ENCODE measurements at regions not wholly inside any gene's neighbourhood (a gene's known extent, or its start where the extent isn't known, plus 50 kb on each side); places are given as distances from the start of the nearest gene placed in this dataset.

DNA sequence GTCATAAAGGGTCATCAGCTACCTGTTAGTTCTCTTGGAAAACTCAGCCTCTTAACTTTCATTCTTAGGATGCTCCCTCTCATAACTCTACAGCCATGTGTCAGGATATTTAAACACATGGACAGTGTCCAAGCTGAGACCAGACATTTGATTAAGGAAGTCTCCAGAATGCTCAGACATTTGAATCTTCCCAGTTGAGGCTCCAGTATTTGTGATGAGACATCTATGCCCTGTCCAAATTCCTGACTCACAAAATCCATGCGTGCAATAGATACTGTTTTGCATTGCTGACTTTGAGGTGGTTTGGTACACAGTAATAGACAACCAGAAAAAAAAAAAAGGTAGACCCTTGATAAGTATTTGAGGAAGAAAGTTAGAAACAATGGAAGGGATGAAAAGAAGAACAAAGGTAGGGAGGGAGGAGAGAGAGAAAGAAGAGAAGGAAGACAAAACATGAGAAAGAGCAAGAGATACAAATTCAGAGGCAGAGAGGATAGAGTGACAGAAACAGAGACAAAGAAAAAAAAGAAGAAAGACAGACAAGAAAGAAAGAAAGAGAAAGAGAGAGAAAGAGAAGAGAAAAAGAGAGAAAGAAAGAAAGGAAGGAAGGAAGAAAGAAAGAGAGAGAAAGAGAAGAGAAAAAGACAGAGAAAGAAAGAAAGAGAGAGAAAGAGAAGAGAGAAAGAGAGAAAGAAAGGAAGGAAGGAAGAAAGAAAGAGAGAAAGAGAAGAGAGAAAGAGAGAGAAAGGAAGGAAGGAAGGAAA is 275.5 kb upstream of the PRMT6 start:
- DNase-seq (ENCODE audit: extremely low read depth, insufficient read length), result no peak
- Histone ChIP-seq H3K36me3 (ENCODE audit: control insufficient read depth, insufficient read depth, low read length) (no peaks in the 10 kb centered on the region), H3K27me3 (replicated peaks; ENCODE audit: control insufficient read depth, insufficient read depth, low read length) (no peaks in the 10 kb centered on the region), H3K4me3 (replicated peaks; ENCODE audit: low read depth, low read length) (no peak overlapping the region)
- TF ChIP-seq, protein P1, sequence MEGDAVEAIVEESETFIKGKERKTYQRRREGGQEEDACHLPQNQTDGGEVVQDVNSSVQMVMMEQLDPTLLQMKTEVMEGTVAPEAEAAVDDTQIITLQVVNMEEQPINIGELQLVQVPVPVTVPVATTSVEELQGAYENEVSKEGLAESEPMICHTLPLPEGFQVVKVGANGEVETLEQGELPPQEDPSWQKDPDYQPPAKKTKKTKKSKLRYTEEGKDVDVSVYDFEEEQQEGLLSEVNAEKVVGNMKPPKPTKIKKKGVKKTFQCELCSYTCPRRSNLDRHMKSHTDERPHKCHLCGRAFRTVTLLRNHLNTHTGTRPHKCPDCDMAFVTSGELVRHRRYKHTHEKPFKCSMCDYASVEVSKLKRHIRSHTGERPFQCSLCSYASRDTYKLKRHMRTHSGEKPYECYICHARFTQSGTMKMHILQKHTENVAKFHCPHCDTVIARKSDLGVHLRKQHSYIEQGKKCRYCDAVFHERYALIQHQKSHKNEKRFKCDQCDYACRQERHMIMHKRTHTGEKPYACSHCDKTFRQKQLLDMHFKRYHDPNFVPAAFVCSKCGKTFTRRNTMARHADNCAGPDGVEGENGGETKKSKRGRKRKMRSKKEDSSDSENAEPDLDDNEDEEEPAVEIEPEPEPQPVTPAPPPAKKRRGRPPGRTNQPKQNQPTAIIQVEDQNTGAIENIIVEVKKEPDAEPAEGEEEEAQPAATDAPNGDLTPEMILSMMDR (IDR thresholded peaks at IDR 0.05; ENCODE audit: insufficient read depth, low read length, poor library complexity, severe bottlenecking), result no peak

DNA sequence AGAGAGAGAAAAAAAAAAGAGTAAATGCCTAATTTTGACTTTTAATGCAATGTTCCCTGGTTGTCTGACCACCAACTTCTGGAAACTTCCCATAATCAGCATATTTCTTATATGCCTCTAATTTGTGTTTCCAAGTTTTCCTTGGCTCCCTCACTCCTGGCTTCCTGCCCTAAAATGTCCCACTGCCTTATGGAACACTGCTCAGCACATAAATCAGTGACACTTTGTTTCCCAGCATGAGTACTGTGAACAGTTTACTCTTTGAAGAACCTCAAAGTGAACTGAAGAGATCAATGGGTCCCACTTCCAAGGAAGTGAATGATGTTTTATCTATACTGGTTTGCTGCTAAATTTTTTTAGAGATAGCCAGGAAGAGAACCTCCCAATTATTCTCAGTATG is 271.3 kb upstream of the PRMT6 start:
- no peak overlapping the region for H3K4me3 ChIP-seq (replicated peaks; ENCODE audit: low read depth, low read length)
- DNase-seq (ENCODE audit: extremely low read depth, insufficient read length), result no peak
- H3K36me3 ChIP-seq (ENCODE audit: control insufficient read depth, insufficient read depth, low read length), result no peaks in the 10 kb centered on the region
- no peaks in the 10 kb centered on the region for H3K27me3 ChIP-seq (replicated peaks; ENCODE audit: control insufficient read depth, insufficient read depth, low read length)
- TF ChIP-seq, protein P1 (IDR thresholded peaks at IDR 0.05; ENCODE audit: insufficient read depth, low read length, poor library complexity, severe bottlenecking), result no peak

DNA sequence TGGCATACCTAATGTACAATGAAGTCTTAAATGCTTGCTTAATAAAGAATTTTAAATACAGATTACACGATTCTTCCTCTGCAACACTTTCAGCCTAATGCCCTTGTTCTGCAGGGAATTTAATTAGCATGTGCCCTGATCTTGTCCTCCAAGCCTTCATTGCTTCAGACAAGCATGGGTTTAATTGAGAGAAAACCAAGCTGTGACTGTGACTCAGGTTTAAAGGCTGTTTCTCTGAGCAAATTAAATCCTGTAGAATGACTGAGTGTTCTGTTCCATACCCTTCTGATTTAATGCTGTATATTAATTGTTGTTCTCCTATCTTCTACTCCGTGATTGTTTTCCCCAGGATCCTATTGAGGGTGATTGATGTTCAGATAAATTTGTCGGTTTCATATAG is 269.0 kb upstream of the PRMT6 start:
- TF ChIP-seq, protein P1 (IDR thresholded peaks at IDR 0.05; ENCODE audit: insufficient read depth, low read length, poor library complexity, severe bottlenecking), result no peak
- Histone ChIP-seq H3K27me3 (replicated peaks; ENCODE audit: control insufficient read depth, insufficient read depth, low read length) (no peaks in the 10 kb centered on the region), H3K36me3 (ENCODE audit: control insufficient read depth, insufficient read depth, low read length) (no peaks in the 10 kb centered on the region), H3K4me3 (replicated peaks; ENCODE audit: low read depth, low read length) (no peak overlapping the region)
- DNase-seq (ENCODE audit: extremely low read depth, insufficient read length), result no peak

DNA sequence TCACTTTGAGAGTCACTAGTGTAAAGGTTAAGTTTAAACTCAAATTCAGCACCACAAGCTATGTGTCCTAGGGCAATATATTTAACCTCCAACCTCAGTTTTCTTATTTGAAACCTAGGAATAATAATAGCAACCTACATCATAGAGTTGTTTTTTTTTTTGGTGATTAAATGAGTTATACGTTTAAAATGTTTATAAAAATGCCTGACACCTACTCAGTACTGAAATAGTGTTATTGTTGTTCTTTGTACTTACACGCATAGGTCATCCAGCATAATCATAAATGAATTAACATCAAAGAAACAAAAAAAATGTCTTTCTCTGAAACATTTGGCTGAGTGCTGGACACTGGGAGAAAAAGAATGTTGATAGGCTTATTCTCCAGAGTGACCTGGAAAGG is 266.8 kb upstream of the PRMT6 start:
- DNase-seq (ENCODE audit: extremely low read depth, insufficient read length), result no peak
- no peaks in the 10 kb centered on the region for H3K27me3 ChIP-seq (replicated peaks; ENCODE audit: control insufficient read depth, insufficient read depth, low read length)
- H3K36me3 ChIP-seq (ENCODE audit: control insufficient read depth, insufficient read depth, low read length), result no peaks in the 10 kb centered on the region
- H3K4me3 ChIP-seq (replicated peaks; ENCODE audit: low read depth, low read length), result no peak overlapping the region
- TF ChIP-seq, protein P1 (IDR thresholded peaks at IDR 0.05; ENCODE audit: insufficient read depth, low read length, poor library complexity, severe bottlenecking), result no peak

DNA sequence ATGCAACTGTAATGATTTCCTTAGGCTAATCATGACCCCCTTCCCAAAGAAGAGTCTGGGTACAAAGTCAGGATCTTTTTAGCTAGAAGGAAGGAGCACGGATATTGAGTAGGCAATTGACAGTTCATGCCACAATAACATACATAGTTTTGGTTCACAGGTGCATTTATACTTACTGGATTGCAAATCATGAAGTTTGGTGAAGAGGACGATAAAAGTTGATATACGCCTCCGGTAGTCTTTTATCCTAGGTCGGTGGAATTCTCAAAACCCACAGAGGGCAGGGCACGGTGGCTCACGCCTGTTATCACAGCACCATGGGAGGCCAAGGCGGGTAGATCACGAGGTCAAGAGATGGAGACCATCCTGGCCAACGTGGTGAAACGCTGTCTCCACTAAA is 265.4 kb upstream of the PRMT6 start:
- Histone ChIP-seq H3K4me3 (replicated peaks; ENCODE audit: low read depth, low read length) (no peak overlapping the region), H3K27me3 (replicated peaks; ENCODE audit: control insufficient read depth, insufficient read depth, low read length) (no peaks in the 10 kb centered on the region), H3K36me3 (ENCODE audit: control insufficient read depth, insufficient read depth, low read length) (no peaks in the 10 kb centered on the region)
- TF ChIP-seq, protein P1 (IDR thresholded peaks at IDR 0.05; ENCODE audit: insufficient read depth, low read length, poor library complexity, severe bottlenecking), result no peak
- no peak for DNase-seq (ENCODE audit: extremely low read depth, insufficient read length)

DNA sequence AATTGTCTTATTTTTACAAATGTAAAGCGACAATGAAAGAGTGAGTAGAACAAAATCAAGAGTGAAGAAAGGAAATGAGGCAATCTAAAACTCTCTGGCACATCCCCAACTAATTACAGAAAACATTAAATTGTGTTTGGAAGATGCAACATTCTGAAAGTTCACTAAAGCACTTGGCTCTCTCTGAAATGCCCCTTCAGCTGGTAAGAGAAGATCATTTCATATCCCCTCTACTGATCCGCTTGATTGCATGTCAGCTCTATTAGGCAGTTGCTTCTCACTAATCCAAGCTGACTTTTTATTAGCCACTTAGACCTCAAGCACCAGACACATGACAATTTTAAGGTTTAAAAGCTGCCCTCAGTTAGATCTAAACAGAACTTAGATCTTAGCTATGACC is 262.8 kb upstream of the PRMT6 start:
- Histone ChIP-seq H3K27me3 (replicated peaks; ENCODE audit: control insufficient read depth, insufficient read depth, low read length) (no peaks in the 10 kb centered on the region), H3K4me3 (replicated peaks; ENCODE audit: low read depth, low read length) (no peak overlapping the region), H3K36me3 (ENCODE audit: control insufficient read depth, insufficient read depth, low read length) (no peaks in the 10 kb centered on the region)
- no peak for DNase-seq (ENCODE audit: extremely low read depth, insufficient read length)
- TF ChIP-seq, protein P1 (IDR thresholded peaks at IDR 0.05; ENCODE audit: insufficient read depth, low read length, poor library complexity, severe bottlenecking), result no peak
